ENCODE measurements at regions not wholly inside any gene's neighbourhood (a gene's known extent, or its start where the extent isn't known, plus 50 kb on each side); places are given as distances from the start of the nearest gene placed in this dataset.

GRCh38 chr9:89923174-89923573, 318.4 kb downstream of the GADD45G start:
- H2AFZ ChIP-seq (ENCODE audit: low read length) = no peak overlapping the region
- ChIA-PET CTCF (ENCODE audit: unreplicated experiment) (no interaction called here), POLR2A (no interaction called here)
- H3K4me2 ChIP-seq (ENCODE audit: low read length) = no peak overlapping the region
- H3K9me2 ChIP-seq (ENCODE audit: insufficient read depth, low read length) = no peaks in the 10 kb centered on the region
- no peaks in the 10 kb centered on the region for H3K36me3 ChIP-seq (ENCODE audit: insufficient read depth, low read length)
- TF ChIP-seq, protein P1, sequence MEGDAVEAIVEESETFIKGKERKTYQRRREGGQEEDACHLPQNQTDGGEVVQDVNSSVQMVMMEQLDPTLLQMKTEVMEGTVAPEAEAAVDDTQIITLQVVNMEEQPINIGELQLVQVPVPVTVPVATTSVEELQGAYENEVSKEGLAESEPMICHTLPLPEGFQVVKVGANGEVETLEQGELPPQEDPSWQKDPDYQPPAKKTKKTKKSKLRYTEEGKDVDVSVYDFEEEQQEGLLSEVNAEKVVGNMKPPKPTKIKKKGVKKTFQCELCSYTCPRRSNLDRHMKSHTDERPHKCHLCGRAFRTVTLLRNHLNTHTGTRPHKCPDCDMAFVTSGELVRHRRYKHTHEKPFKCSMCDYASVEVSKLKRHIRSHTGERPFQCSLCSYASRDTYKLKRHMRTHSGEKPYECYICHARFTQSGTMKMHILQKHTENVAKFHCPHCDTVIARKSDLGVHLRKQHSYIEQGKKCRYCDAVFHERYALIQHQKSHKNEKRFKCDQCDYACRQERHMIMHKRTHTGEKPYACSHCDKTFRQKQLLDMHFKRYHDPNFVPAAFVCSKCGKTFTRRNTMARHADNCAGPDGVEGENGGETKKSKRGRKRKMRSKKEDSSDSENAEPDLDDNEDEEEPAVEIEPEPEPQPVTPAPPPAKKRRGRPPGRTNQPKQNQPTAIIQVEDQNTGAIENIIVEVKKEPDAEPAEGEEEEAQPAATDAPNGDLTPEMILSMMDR (conservative IDR thresholded peaks at IDR 0.05; ENCODE audit: low read length) = no peak
- TF ChIP-seq EZH2phosphoT487 (IDR thresholded peaks at IDR 0.05; ENCODE audit: borderline replicate concordance, low read depth, low read length) = no peak
- H3K9me3 ChIP-seq (ENCODE audit: low read length) = no peaks in the 10 kb centered on the region
- no peak overlapping the region for H3K27ac ChIP-seq (ENCODE audit: low read depth, low read length, poor library complexity, severe bottlenecking)
- H3K4me3 ChIP-seq (ENCODE audit: low read depth, low read length, poor library complexity, severe bottlenecking) = no peak overlapping the region
- no peak for DNase-seq (ENCODE audit: low spot score)
- no TSS peak for BruUV-seq (replicated peaks)
- no peaks in the 10 kb centered on the region for H3K4me1 ChIP-seq (ENCODE audit: insufficient read depth, low read length, poor library complexity, severe bottlenecking)
- no peaks in the 10 kb centered on the region for H3K79me2 ChIP-seq (ENCODE audit: insufficient read depth, low read depth, low read length)
- H4K20me1 ChIP-seq (ENCODE audit: insufficient read depth, low read length) = no peaks in the 10 kb centered on the region
- intact Hi-C loops (cut with micrococcal nuclease; ENCODE audit: unreplicated experiment) = no loop called here

DNA sequence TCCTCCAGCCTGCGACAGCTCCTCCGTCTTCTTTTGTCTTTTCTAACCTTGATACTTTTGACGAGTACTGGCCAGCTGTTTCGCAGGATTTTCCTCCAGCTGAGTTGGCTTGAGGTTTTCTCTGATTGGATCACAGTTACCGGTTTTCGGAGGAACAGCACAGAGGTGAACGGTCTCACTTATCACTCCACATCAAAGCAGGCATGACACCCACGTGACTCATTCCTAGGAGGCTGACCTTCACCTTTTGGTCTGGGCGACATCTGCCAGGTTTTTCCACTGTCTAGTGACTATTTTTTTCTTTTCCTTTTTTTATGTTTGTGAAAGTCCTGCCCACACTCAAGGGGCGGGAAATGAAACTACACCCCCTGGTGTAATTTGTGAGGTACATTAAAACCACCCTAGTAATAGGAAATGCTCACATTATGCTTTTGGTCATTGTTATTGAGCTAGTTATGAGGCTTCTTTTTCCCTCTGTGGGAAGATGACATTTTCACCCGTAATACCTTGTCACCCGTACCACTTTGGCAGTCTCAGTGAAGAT, 319.2 kb downstream of the GADD45G start:
- H3K4me1 ChIP-seq (ENCODE audit: insufficient read depth, low read length, poor library complexity, severe bottlenecking) = no peaks in the 10 kb centered on the region
- ChIA-PET CTCF (ENCODE audit: unreplicated experiment) (interaction anchor here (0.6 kb wide), 1 partner anchor 370 kb away, joined by 3 read pairs; no protein-coding TSS in a partner anchor), POLR2A (interaction anchor here (0.5 kb wide), 1 partner anchor 1057 kb away, joined by 3 read pairs; no protein-coding TSS in a partner anchor)
- no peaks in the 10 kb centered on the region for H3K9me2 ChIP-seq (ENCODE audit: insufficient read depth, low read length)
- no peak overlapping the region for H3K4me3 ChIP-seq (ENCODE audit: low read depth, low read length, poor library complexity, severe bottlenecking)
- intact Hi-C loops (cut with micrococcal nuclease; ENCODE audit: unreplicated experiment) = loop anchor here (1.0 kb wide), 1 partner anchor 321 kb away; no protein-coding TSS in a partner anchor
- H3K9me3 ChIP-seq (ENCODE audit: low read length) = no peaks in the 10 kb centered on the region
- H3K4me2 ChIP-seq (ENCODE audit: low read length) = no peak overlapping the region
- no peaks in the 10 kb centered on the region for H3K79me2 ChIP-seq (ENCODE audit: insufficient read depth, low read depth, low read length)
- peak; percentile 3 for DNase-seq (ENCODE audit: low spot score)
- BruUV-seq (replicated peaks) = no TSS peak
- H4K20me1 ChIP-seq (ENCODE audit: insufficient read depth, low read length) = no peaks in the 10 kb centered on the region
- H3K27ac ChIP-seq (ENCODE audit: low read depth, low read length, poor library complexity, severe bottlenecking) = no peak overlapping the region
- no peak overlapping the region for H2AFZ ChIP-seq (ENCODE audit: low read length)
- TF ChIP-seq EZH2phosphoT487 (IDR thresholded peaks at IDR 0.05; ENCODE audit: borderline replicate concordance, low read depth, low read length) = no peak
- TF ChIP-seq, protein P1 (conservative IDR thresholded peaks at IDR 0.05; ENCODE audit: low read length) = peak; percentile 50
- H3K36me3 ChIP-seq (ENCODE audit: insufficient read depth, low read length) = no peaks in the 10 kb centered on the region

GRCh38 chr9:89924611-89925010, 319.8 kb downstream of the GADD45G start:
- H3K4me2 ChIP-seq (ENCODE audit: low read length) = no peak overlapping the region
- H3K27ac ChIP-seq (ENCODE audit: low read depth, low read length, poor library complexity, severe bottlenecking) = no peak overlapping the region
- TF ChIP-seq EZH2phosphoT487 (IDR thresholded peaks at IDR 0.05; ENCODE audit: borderline replicate concordance, low read depth, low read length) = no peak
- TF ChIP-seq, protein P1 (conservative IDR thresholded peaks at IDR 0.05; ENCODE audit: low read length) = no peak
- H3K79me2 ChIP-seq (ENCODE audit: insufficient read depth, low read depth, low read length) = no peaks in the 10 kb centered on the region
- intact Hi-C loops (cut with micrococcal nuclease; ENCODE audit: unreplicated experiment) = loop anchor here (1.0 kb wide), 1 partner anchor 321 kb away; no protein-coding TSS in a partner anchor
- H2AFZ ChIP-seq (ENCODE audit: low read length) = no peak overlapping the region
- ChIA-PET CTCF (ENCODE audit: unreplicated experiment) (no interaction called here), POLR2A (no interaction called here)
- H3K4me1 ChIP-seq (ENCODE audit: insufficient read depth, low read length, poor library complexity, severe bottlenecking) = no peaks in the 10 kb centered on the region
- no peaks in the 10 kb centered on the region for H4K20me1 ChIP-seq (ENCODE audit: insufficient read depth, low read length)
- no peaks in the 10 kb centered on the region for H3K9me3 ChIP-seq (ENCODE audit: low read length)
- no TSS peak for BruUV-seq (replicated peaks)
- no peak for DNase-seq (ENCODE audit: low spot score)
- no peak overlapping the region for H3K4me3 ChIP-seq (ENCODE audit: low read depth, low read length, poor library complexity, severe bottlenecking)
- no peaks in the 10 kb centered on the region for H3K9me2 ChIP-seq (ENCODE audit: insufficient read depth, low read length)
- H3K36me3 ChIP-seq (ENCODE audit: insufficient read depth, low read length) = no peaks in the 10 kb centered on the region

All from OCI-LY7 (cell line).